HG02571 (cell line): ENCODE measurements at regions not wholly inside any gene's neighbourhood (a gene's known extent, or its start where the extent isn't known, plus 50 kb on each side); places are given as distances from the start of the nearest gene placed in this dataset.
"Not testable (repeated sequence)": the region's sequence is repeated elsewhere in the genome, so short reads cannot be mapped to it uniquely, and the experiment has no call there.

Experiments used
- ATAC-seq: cut with Tn5 transposase; IDR thresholded peaks from one replicate; pipeline ENCODE4 v1.9.1; 2021; ENCODE audit warnings: mild to moderate bottlenecking, moderate library complexity; ENCODE audit not compliant: unreplicated experiment

- no peak for ATAC-seq
These were observed 1359.7 kb upstream of the RAG2 start for GRCh38 chr11:37957717-37958116.

- ATAC-seq: no peak
These were observed 1354.0 kb upstream of the RAG2 start for GRCh38 chr11:37951996-37952395.

- no peak for ATAC-seq
These were observed 1350.2 kb upstream of the RAG2 start for GRCh38 chr11:37948258-37948657.

- no peak for ATAC-seq
These were observed 1349.8 kb upstream of the RAG2 start for GRCh38 chr11:37947821-37948220.

GRCh38 chr11:37946155-37946766 lies 1348.2 kb upstream of the RAG2 start:
- no peak for ATAC-seq

GRCh38 chr11:37942081-37942480 lies 1344.0 kb upstream of the RAG2 start:
- no peak for ATAC-seq

- no peak for ATAC-seq
These were observed 1331.1 kb upstream of the RAG2 start for GRCh38 chr11:37929100-37929653.

GRCh38 chr11:37926772-37927171 lies 1328.7 kb upstream of the RAG2 start:
- ATAC-seq: no peak

- no peak for ATAC-seq
These were observed 1318.3 kb upstream of the RAG2 start for GRCh38 chr11:37916331-37916730.

GRCh38 chr11:37914859-37915258 lies 1316.8 kb upstream of the RAG2 start:
- ATAC-seq: no peak

GRCh38 chr11:37908219-37908548 lies 1310.1 kb upstream of the RAG2 start:
- ATAC-seq: no peak

- ATAC-seq: no peak
These were observed 1309.6 kb upstream of the RAG2 start for GRCh38 chr11:37907436-37908218.

- no peak for ATAC-seq
These were observed 1307.8 kb upstream of the RAG2 start for GRCh38 chr11:37905707-37906417.

- no peak for ATAC-seq
These were observed 1298.0 kb upstream of the RAG2 start for GRCh38 chr11:37896016-37896415.

GRCh38 chr11:37881741-37882140 lies 1283.7 kb upstream of the RAG2 start:
- no peak for ATAC-seq

- no peak for ATAC-seq
These were observed 1263.6 kb upstream of the RAG2 start for GRCh38 chr11:37861671-37862070.

GRCh38 chr11:37858806-37859537 lies 1260.9 kb upstream of the RAG2 start:
- not testable (repeated sequence) for ATAC-seq

GRCh38 chr11:37858398-37858797 lies 1260.4 kb upstream of the RAG2 start:
- ATAC-seq: no peak

GRCh38 chr11:37857726-37858125 lies 1259.7 kb upstream of the RAG2 start:
- no peak for ATAC-seq

GRCh38 chr11:37849706-37850105 lies 1251.7 kb upstream of the RAG2 start:
- ATAC-seq: no peak

- no peak for ATAC-seq
These were observed 1245.6 kb upstream of the RAG2 start for GRCh38 chr11:37843603-37844002.
